Breast epithelium (tissue), 3 donors: ENCODE measurements at regions not wholly inside any gene's neighbourhood (a gene's known extent, or its start where the extent isn't known, plus 50 kb on each side); places are given as distances from the start of the nearest gene placed in this dataset.

Experiments used
- POLR2A ChIP-seq: fragments of 450-650 bp; IDR thresholded peaks from one replicate; pipeline ENCODE4 v1.6.1; 2016; ENCODE audit warnings: antibody characterized with exemption, mild to moderate bottlenecking, moderate library complexity
- POLR2AphosphoS5 ChIP-seq, 3 donors: sonication (generic); formaldehyde crosslinking; IDR thresholded peaks; one replicate each; pipeline ENCODE4 v1.6.1; 2017; ENCODE audit warnings: antibody characterized with exemption in 3 of 3
- TF ChIP-seq, protein P1 (sequence below), 3 donors: fragments of 450-650 bp; IDR thresholded peaks; one replicate each; pipeline ENCODE4 v1.5.1; 2016 to 2017; ENCODE audit warnings: antibody characterized with exemption in 3 of 3, mild to moderate bottlenecking in 3 of 3, moderate library complexity in 3 of 3

DNA sequence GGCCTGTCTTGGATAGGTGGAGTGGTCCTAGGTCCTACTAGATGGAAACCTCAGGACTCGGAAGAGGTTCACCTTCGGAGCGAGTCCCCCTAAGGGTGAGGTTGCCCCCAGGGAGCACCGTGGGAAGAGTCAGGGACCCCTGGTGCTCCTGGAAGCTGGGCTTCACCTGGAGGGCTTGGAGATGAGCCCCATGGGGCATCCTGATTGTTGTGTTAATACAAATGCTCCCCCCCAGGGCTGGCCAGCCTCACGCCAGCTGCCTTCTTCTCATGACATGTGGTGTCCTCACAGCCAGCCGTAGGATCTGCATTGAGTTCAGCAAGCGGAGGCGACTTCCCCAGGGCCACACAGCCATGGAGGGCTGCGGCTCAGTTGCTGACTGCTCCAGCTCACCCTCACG is 1487.5 kb downstream of the BRD1 start:
- TF ChIP-seq, protein P1, sequence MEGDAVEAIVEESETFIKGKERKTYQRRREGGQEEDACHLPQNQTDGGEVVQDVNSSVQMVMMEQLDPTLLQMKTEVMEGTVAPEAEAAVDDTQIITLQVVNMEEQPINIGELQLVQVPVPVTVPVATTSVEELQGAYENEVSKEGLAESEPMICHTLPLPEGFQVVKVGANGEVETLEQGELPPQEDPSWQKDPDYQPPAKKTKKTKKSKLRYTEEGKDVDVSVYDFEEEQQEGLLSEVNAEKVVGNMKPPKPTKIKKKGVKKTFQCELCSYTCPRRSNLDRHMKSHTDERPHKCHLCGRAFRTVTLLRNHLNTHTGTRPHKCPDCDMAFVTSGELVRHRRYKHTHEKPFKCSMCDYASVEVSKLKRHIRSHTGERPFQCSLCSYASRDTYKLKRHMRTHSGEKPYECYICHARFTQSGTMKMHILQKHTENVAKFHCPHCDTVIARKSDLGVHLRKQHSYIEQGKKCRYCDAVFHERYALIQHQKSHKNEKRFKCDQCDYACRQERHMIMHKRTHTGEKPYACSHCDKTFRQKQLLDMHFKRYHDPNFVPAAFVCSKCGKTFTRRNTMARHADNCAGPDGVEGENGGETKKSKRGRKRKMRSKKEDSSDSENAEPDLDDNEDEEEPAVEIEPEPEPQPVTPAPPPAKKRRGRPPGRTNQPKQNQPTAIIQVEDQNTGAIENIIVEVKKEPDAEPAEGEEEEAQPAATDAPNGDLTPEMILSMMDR (IDR thresholded peaks at IDR 0.05) = no peak
- TF ChIP-seq POLR2A (no peak), POLR2AphosphoS5 (IDR thresholded peaks at IDR 0.05) (no peak)
